GM19351 (cell line): ENCODE measurements at regions not wholly inside any gene's neighbourhood (a gene's known extent, or its start where the extent isn't known, plus 50 kb on each side); places are given as distances from the start of the nearest gene placed in this dataset.
A peak's percentile ranks its signal among the peaks of the same experiment; 100 is the strongest.

Source experiments
- ATAC-seq: cut with Tn5 transposase; IDR thresholded peaks from one replicate; pipeline ENCODE4 v1.9.1; 2021; ENCODE audit warnings: mild to moderate bottlenecking, moderate library complexity; ENCODE audit not compliant: unreplicated experiment

DNA sequence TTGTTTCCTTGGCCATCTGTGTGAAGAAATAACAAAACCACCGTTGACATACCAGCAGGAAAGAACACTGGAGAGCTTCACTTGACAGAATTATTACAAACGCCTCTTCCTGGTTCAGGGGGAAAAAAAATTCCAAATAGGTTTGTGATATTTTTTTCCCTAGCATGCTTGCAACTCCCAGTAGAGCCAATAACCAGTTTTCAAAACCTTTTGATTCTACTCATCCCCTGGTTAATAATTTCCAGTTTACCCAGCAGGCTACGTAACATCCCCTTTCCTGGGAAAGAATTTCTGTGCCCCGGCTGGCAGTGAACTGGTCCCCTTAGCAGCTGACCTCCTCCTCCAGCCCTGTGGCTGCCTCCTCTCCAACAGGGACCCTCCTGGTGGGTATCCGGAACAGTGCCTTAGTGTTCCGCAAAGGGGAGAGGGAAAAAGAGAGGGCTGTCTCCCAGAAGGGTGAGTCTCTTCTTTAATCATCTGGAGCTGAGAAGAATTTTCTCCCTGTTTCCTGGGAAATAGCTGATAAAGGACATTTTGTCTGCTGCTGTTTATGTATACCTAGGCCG, 72.8 kb upstream of the BOD1 start:
- ATAC-seq, result no peak

DNA sequence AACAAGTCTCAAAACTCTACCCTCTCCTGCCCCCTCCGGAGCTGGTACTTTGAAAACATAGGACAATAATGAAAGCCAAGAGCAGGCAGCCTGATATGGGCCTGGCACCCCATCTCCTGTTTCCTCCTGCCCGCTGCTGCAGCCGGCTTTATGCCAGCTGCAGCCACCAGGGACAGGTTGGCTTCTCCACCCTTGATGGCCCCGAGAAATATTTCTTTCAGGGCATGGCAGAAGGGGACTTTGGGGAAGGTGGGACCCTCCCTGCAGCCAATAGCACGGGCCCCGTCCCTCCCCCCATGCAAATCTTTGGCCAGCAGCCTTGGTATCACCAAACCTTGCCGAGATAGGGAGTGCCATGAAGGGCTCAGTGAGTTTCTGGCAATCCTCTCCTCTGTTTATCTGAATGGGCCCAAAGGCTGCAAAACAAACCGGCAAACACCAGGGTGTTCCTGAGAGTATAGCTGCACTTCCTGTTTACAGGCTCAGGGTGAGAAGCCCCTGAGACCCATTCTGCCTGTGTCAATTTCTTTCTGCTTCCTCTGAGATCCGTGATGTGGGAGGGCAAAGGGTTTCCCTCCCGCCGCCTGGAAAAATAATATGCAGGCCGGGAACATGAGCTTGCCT, 73.4 kb upstream of the BOD1 start:
- ATAC-seq, result peak; percentile 66

DNA sequence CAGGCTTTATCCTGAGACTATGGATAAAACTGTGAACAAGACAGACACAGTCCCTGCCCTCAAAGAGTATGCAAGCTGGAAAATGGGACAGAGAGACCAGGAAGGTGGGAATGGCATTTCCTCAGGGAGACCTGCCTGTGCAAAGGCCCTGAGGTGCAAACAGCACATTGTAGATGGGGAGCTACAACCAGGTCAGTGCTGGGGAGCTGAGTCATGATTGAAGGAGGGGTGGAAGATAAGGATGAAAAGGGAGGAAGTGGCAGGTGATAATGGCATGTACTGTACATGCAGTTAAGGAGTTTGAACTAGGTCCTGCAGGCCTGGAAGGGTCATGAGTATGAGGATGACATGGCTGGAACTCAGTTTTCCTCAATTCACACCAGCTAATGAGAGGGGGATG, 75.5 kb upstream of the BOD1 start:
- ATAC-seq, result no peak

DNA sequence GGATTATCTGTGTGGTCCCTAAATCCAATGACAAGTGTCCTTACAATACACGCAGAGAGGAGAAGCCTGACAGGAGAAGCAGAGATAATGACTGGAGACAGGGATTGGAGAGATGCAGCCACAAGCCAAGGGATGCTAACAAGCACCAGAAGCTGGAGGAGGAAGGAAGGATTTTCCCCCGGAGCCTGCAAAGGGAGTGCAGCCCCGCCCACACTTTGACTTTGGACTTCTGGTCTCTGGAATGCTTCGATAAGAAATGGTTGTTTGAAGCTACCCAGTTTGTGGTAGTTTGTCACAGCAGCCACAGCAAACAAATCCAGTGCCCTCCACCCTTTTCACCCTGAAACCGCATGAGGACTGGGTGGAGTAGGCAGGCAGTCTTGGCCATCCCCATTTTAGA, 77.2 kb upstream of the BOD1 start:
- no peak for ATAC-seq

DNA sequence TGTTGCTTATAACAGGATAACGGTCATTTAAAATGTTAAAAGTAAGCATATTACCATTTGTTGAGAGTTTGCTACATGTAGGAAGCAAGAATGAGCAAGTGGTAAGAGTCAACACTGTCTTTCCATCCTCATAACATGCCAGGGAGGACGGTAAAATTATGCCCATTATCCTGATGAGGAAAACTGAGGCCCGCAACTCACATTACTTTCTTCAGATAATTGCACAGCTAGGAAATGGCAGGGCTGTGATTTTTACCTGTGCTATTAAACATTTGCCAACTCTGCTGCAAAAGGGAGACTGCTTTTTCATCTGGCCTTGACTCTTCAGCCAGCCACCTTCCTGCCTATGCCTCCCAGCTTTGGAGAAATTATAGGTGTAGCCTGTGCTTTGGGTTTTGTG, 79.8 kb upstream of the BOD1 start:
- no peak for ATAC-seq

DNA sequence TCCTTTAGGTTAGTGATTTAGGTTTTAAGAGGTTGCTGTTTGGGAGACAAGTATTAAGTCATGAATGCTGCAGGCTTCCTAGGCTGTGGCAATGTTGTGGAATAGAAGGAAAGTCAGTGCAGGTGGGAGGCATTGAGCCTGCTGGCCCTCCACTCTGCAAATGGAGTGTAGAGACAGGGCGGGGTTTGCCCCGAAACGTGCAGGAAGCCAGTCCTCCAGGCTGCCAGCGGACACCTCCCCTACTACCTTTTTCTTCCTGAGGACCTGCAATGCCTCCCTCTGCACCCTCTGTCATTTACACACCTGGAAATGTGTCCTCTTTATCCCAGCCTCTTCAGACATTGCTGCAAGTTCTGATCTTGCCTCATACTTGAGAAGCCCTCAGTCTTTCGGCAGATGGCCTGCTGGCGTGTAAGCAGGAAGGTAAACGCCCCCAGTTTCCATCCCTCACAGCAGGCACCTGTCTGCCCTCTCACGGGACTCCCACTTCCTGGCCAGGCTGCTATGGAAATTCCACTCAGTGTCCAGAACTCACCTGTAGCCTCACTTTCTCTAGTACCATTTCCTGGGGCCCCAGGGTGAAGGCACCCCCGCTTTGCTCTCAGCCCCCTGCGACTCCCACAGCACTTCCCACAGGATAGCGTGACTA, 81.6 kb upstream of the BOD1 start:
- peak; percentile 65 for ATAC-seq

DNA sequence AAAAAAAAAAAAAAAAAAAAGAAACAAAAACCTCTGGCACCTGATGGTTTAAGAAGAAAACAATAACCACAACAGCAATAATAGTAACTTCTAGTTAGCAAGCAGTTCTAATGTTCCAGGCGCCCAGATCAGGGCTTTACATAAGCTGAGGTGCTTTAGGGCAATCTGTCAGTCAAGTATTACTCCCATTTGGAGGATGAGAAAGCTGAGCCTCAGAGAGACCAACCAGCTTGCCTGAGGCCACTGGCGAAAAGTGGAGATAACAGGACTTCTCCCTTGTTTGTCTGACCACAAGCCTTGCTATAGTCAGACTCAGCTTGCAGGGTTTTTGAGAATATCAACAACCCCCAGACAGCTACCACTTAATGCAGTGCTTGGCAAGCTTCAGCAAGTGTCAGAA, 83.5 kb upstream of the BOD1 start:
- no peak for ATAC-seq

DNA sequence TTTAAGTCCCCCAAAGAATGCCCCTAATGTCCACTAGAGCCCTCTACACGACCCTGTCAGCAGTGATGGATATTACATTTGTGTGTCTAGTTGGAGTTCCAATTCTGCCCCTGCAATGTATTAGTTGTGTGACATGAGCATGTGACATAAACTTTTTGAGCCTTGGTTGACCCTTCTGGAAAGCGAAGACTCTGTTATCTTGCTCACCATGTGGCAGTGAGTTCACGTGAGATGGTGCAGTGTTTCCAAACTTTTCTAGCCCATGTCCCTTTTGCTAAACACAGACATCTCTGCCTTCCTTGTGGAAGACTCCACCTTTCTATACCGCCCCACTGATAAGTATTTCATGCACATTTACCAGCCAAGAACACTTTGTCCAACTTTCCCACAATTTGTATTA, 87.0 kb upstream of the BOD1 start:
- no peak for ATAC-seq

DNA sequence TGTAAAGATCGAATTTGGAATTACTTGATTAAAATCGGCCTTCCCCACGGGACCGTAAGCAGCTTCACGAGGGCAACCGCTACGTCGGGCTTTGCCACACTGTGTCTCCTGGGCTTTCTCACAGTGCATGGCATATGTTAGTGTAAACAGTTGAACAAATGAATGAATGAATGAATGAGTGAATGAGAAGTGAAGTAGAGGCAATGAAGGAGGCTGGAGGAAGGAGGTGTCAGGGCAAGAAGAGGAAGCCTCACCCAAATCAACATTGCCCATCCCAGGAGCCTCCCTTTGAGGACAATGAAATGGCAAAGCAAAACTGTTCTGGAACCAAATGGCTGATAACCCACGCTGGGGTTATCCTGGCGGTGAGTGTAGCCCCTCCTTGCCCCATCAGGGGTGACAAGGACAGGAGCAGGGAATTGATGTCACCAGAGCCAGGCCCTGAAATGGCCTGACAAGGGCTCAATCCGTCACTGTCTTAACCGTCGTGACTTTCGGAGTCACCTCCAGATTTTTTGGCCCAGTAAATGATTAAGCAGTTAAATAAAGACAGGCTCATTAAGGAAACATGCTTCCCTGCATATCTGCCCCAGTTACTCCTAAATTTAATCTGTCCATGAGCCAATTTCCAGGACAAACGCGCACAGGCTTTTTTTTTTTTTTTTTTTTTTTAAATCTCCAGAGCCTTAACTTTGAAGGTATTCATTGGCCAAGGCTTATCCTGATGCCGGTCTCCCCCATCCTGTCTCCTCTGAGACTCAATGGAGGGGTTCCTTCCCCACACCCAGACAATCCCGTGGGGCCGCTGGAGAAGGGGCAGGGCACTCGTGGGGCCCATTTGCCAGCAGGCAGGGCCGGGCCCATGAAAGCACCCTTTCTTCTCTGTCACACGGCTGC, 88.4 kb upstream of the BOD1 start:
- ATAC-seq, result no peak

DNA sequence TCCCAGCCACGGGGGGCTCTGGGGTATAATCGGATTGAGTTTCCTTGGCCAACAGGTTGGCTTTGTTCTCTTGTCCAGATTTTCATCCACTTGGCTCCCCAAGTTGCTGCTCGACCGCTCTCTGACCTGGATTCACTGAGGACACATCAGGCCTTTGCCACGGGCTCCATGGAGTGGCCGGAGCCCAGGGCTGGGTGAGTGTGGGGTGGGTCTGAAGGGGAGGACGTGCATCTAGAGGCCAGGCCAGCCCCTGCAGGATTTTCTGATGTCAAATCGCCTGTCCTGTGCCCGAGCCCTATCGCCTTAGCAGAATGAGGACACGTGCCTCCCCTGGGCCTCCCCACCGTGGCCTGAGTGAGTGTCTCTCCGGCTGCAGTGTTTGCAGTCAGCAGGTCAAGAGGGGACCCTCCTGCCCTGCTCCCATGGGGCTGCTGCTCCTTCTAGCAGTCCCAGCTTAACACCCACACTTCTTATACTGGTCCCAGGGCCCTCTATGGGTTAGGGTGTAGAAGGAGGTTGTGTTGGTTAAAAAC, 89.1 kb upstream of the BOD1 start:
- ATAC-seq, result no peak

DNA sequence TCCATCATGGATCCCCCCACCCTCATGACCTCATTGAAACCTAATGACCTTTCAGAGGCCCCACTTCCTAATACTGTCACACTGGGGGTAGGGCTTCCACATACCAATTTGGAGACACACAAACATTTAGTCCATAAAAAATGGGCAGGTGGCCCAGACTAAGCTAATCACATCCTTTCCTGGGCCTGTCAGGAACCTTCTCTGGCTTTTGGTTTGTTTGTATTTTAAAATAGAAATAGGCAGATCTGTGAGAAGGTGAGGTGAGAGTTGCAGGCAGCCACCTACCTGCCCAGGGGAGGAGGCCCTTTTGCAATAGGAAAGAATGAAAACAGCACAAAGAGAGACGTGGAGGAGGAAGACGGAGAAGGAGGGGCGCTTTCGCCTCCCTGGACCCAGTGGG, 90.2 kb upstream of the BOD1 start:
- no peak for ATAC-seq

DNA sequence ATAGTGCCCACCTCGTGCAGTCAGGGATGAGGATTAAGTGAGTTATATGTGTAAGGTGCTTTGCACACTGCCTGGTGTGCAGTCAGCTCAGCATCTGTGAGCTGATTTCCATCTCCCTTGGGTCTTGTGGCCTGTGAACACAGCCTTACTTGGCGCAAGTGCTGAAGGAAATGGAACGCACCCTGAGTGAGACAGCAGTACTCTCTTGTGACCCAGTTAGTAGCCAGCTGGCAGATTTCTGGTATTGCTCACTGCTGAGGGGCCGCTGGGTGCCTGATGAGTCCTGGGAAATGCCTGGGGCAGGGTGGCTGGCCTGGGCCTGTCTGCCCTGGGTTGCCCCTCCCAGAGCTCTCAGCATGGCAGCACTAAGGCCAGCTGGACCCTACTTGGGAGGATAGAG, 90.9 kb upstream of the BOD1 start:
- peak; percentile 78 for ATAC-seq

DNA sequence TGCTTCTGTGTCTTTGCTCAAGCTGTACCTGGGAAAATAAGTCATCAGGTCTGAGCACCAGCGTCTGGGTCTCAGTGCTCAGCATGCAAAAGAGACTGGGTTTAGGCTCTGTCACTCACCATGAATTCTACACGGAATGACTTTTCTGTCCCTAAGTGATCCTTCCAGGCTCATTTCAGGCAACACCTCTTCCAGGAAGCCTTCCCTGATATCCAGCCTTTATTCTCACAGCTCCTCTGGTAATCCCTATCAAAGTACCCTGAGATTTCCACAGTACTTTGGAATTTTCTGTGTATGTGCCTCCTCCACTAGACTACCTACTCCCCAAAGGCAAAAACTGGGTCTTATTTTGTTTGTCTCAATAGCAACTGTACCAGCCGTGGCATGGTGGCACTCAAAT, 92.7 kb upstream of the BOD1 start:
- no peak for ATAC-seq

DNA sequence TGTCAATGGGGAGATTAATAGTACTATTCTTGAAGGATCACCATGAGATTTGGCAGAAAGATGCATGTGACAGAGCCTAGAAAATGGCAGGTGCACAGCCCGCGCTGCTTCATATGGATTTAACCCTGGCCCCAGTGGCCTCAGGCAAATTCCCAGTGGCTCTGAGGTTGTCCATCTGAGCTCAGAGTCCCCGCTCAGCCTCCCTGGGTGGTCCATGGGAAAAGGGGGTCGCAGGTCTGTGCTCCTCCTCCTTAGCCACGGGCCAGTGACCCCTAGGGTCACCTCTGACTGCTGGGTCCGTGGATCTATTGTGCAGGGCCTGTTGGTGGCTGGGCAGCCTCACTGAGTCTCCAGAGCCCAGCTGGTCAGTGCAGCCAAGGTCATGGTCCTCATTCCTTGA, 93.3 kb upstream of the BOD1 start:
- no peak for ATAC-seq

DNA sequence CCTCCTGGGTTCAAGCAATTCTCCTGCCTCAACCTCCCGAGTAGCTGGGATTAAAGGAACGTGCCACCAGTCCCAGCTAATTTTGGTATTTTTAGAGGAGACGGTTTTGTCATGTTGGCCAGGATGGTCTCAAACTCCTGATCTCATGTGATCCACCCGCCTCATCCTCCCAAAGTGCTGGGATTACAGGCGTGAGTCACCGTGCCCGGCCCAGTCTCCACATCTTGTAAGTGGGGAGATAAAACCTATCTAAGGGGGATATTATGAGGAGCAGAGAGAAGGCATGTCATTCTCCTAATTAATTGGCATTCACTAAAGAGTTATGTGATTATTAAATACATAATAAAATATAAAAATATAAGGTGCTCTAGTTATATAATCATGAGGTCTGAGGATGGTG, 94.1 kb upstream of the BOD1 start:
- ATAC-seq, result no peak

DNA sequence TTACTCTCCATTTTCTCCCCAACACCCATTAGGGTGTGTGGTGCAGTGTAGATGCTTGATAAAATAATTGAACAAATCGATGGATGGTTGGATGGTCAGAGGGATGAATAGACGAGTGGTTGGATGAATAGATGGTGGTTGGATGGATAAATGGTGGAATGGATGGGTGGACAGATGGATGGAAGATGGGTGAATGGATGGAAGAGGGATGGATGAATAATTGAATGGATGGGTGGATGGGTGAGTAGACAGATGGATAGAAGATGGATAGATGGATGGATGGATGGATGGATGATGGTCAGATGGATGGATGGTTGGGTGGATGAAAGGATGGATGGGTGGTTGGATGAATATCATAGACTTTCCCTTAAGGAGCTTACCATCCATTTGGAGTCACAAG, 95.0 kb upstream of the BOD1 start:
- no peak for ATAC-seq

DNA sequence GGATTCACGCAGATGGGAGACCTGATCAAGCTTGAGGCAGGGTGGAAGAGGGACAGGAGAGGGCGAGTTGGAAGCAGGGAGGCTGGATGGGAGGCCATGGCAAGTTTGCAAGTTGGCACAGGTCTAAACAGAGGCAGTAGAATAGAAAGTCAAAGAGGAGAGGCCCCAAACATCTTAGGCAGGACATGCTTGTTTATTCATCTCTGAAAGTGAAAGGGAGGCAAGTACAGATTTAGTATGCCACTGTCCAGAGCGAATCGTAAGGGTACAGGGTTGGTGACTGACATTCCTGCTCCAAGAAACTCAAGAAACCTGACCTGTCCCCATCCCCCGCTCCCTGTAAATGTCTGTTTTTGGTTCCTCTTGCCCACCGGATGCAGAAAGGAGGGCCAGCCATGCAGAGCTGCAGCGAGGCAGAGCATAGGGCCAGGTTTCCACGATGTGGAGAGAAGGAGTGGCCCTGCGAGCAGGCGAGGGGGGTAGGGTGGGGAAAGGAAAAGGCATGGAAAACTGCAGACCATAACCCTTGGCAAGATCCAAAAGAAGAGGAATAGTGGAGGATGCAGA, 96.2 kb upstream of the BOD1 start:
- peak; percentile 56 for ATAC-seq

DNA sequence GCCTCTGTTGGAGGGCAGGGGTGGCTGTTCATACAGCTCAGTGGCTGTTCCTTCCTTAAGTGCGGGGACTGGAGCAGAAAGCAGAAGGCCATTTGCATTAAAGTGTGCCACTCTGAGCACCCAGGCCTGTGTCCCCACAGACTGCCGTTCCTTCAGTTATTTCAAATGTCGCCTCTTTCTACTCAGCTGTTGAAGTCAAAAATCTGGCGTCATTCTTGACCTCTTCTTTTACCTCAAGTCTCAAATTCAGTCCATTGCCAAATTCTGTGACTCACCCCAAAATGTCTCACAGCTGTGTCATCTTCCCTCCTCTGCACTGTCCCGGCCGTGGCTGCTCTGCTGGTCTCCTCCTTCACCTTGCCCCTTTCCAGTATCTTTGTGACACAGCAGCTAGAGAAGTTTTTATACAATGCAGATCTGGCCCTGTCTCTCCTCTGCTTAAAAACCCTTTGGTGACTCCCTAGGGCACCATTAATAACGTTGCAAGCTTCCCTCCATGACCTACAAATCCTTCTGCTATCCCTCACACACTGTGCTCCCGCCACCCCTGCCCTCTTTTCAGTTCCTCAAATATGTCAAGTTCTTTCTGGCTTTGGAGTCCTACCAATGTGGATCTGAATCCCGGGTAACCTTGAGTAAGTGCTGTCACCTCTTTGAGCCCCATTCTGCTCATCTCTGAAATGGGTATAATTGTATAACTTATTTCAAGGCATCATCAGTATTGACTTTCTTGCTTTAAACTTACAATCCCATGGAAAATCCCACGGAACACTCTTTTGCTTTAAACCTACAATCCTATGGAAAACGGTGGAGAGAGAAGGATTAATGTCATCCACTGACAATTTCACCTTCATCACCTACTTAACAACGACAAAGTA, 98.3 kb upstream of the BOD1 start:
- ATAC-seq, result no peak

DNA sequence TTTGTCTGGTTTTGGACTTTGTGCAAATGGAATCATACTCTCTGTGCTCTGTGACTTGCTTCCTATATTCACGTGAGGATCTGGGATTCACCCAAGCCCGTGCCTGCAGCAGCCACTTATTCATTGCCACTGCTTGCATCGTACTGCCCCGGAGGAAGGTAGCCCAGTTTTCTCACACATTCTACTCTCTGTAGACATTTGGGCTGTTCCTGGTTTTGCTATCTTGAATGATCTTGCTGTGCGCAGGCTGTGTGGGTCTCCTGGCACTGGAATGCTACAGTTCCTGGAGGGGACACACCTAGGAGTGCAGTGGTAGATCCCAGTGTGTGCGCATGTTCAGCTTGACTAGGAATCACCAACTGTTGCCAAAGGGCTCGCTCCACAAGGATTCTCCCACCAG, 99.2 kb upstream of the BOD1 start:
- no peak for ATAC-seq

DNA sequence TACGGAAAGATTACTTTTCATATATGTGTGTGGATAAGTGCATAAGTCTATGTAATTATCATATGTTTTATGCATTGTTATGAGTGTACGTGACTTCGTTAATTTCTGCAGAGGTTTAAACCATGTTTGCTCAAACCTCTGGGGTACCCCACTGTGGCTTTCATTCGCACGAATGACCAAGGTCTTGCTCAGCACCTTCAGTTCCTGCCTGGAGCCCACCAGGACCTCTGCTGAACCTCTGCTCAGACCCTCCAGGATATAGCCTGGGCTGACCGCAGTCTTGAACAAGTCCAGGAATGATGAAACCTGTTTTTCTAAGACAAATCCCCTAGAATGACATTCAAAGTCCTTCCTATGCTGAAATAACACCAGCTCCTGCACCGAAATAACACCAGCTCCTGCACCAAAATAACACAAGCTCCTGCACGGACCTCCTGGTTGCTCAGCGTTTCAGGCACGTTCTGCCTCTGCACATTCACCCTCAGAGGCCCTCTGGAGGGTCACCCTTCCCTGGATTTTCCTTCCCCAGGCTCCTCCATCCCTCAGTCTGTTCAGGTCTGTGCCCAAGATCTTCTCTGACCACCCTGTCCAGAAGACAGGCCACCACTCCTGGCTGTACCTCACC, 99.7 kb upstream of the BOD1 start:
- no peak for ATAC-seq
